Neural crest cell (in vitro differentiated cells): ENCODE measurements at regions not wholly inside any gene's neighbourhood (a gene's known extent, or its start where the extent isn't known, plus 50 kb on each side); places are given as distances from the start of the nearest gene placed in this dataset.

Experiments
- DNase-seq: peaks from one replicate; pipeline ENCODE4 v3.0.0; 2021; ENCODE audit warnings: low read depth, mixed read lengths, low spot score
- H3K27ac Mint-ChIP-seq: one replicate; pipeline ENCODE4 v1.8.0; 2021; ENCODE audit warnings: mild to moderate bottlenecking, mixed read lengths; ENCODE audit not compliant: unreplicated experiment
- H3K27me3 Mint-ChIP-seq: 2 replicates; pipeline ENCODE4 v1.8.0; 2021; ENCODE audit warnings: low read depth, mild to moderate bottlenecking, mixed read lengths
- H3K36me3 Mint-ChIP-seq: 2 replicates; pipeline ENCODE4 v1.8.0; 2021; ENCODE audit warnings: low read depth, mild to moderate bottlenecking, mixed read lengths
- H3K4me1 Mint-ChIP-seq: 2 replicates; pipeline ENCODE4 v1.8.0; 2021; ENCODE audit warnings: mixed read lengths
- H3K4me3 Mint-ChIP-seq: one replicate; pipeline ENCODE4 v1.8.0; 2021; ENCODE audit warnings: mild to moderate bottlenecking, mixed read lengths
- H3K9me3 Mint-ChIP-seq: 2 replicates; pipeline ENCODE4 v1.8.0; 2021; ENCODE audit warnings: mixed read lengths
- TF ChIP-seq, protein P1 (sequence below): fragments of 200-600 bp; sonication (generic); conservative IDR thresholded peaks from 2 replicates; pipeline ENCODE4 v1.5.0; 2021; ENCODE audit warnings: antibody characterized with exemption, mild to moderate bottlenecking

GRCh38 chr7:136086712-136087111 is 109.6 kb upstream of the MTPN start:
- peak overlapping the region; percentile 16 for H3K4me3 Mint-ChIP-seq
- DNase-seq, result no peak
- TF ChIP-seq, protein P1, sequence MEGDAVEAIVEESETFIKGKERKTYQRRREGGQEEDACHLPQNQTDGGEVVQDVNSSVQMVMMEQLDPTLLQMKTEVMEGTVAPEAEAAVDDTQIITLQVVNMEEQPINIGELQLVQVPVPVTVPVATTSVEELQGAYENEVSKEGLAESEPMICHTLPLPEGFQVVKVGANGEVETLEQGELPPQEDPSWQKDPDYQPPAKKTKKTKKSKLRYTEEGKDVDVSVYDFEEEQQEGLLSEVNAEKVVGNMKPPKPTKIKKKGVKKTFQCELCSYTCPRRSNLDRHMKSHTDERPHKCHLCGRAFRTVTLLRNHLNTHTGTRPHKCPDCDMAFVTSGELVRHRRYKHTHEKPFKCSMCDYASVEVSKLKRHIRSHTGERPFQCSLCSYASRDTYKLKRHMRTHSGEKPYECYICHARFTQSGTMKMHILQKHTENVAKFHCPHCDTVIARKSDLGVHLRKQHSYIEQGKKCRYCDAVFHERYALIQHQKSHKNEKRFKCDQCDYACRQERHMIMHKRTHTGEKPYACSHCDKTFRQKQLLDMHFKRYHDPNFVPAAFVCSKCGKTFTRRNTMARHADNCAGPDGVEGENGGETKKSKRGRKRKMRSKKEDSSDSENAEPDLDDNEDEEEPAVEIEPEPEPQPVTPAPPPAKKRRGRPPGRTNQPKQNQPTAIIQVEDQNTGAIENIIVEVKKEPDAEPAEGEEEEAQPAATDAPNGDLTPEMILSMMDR, result no peak
- H3K4me1 Mint-ChIP-seq, result peaks cover 5% of the 10 kb centered on the region
- H3K36me3 Mint-ChIP-seq, result no peaks in the 10 kb centered on the region
- peaks cover 3% of the 10 kb centered on the region for H3K9me3 Mint-ChIP-seq
- no peaks in the 10 kb centered on the region for H3K27me3 Mint-ChIP-seq
- peak overlapping the region; percentile 76 for H3K27ac Mint-ChIP-seq

GRCh38 chr7:136079934-136080333 is 102.8 kb upstream of the MTPN start:
- Mint-ChIP-seq H3K4me3 (no peak overlapping the region), H3K9me3 (peaks cover 3% of the 10 kb centered on the region), H3K27ac (no peak overlapping the region), H3K4me1 (peaks cover 2% of the 10 kb centered on the region), H3K36me3 (no peaks in the 10 kb centered on the region), H3K27me3 (no peaks in the 10 kb centered on the region)
- TF ChIP-seq, protein P1, result no peak
- DNase-seq, result no peak

DNA sequence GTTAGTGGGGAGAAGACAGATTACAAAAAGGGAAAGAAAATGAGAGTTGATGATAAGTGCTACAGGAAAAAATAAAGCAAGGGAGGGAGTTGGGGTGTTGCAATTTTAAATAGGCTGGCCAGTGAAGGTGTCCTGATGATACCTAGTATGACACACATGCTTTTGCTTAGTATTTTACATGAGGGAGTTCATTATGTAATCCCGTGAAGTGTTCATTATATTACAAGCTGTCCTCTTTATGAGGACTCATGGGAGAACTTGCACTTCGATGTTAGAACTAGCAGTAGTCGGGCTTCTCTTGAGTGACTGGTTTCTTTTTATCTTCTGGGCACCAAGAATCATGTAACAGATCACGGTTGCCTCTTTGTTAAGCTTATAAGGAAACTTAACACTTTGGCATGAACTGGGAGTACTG is 102.3 kb upstream of the MTPN start:
- DNase-seq, result no peak

DNA sequence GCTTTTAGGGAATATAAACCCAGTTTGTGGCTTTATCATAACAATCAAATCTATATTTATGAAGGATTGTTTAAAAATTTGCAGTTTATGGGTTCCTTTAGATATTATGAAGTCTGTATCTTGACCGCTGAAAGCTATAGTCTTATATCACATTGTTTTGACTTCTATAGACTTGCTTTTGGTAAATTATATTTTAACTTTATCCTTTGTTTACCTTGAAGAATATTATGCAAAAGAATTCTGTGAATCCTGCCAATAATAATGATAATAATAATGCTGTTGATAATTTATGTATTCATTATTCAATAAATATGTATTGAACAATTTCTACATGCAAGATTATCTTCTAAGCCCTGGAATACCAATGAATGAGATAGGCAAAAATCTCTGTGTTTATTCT is 101.9 kb upstream of the MTPN start:
- TF ChIP-seq, protein P1, result no peak
- peaks cover 4% of the 10 kb centered on the region for H3K4me1 Mint-ChIP-seq
- DNase-seq, result no peak
- no peaks in the 10 kb centered on the region for H3K36me3 Mint-ChIP-seq
- H3K27me3 Mint-ChIP-seq, result no peaks in the 10 kb centered on the region
- no peak overlapping the region for H3K4me3 Mint-ChIP-seq
- H3K27ac Mint-ChIP-seq, result no peak overlapping the region
- no peaks in the 10 kb centered on the region for H3K9me3 Mint-ChIP-seq

More for the DNA sequence above, 102.3 kb upstream of the MTPN start:
- Mint-ChIP-seq H3K27ac (no peak overlapping the region), H3K36me3 (no peaks in the 10 kb centered on the region), H3K27me3 (no peaks in the 10 kb centered on the region), H3K9me3 (peaks cover 3% of the 10 kb centered on the region), H3K4me3 (no peak overlapping the region), H3K4me1 (peaks cover 4% of the 10 kb centered on the region)
- TF ChIP-seq, protein P1, result no peak

GRCh38 chr7:136078630-136079029 is 101.5 kb upstream of the MTPN start:
- no peaks in the 10 kb centered on the region for H3K27me3 Mint-ChIP-seq
- no peak overlapping the region for H3K27ac Mint-ChIP-seq
- no peak for DNase-seq
- no peak overlapping the region for H3K4me3 Mint-ChIP-seq
- peaks cover 4% of the 10 kb centered on the region for H3K4me1 Mint-ChIP-seq
- H3K36me3 Mint-ChIP-seq, result no peaks in the 10 kb centered on the region
- TF ChIP-seq, protein P1, result no peak
- H3K9me3 Mint-ChIP-seq, result no peaks in the 10 kb centered on the region

DNA sequence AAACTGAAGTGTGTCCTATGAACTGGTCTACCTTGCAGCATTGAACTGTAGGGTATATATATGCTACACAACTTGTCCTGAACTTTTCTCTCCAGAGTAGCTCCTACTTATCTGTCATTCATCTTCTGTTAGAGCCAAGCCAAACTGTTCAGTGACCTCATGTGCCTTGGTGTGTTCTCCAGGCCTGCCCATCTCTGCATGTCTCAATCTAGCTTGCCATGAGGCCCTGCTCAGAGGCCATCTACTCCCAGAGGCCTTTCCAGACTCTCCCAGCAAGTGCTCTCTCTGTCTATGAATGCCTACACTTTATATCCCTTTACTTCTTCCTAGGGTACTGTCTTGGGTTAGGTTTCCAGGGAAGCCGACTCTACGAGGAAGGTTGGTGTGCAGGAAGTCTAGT is 99.8 kb upstream of the MTPN start:
- H3K27ac Mint-ChIP-seq, result no peak overlapping the region
- TF ChIP-seq, protein P1, result no peak
- no peaks in the 10 kb centered on the region for H3K9me3 Mint-ChIP-seq
- no peak overlapping the region for H3K4me3 Mint-ChIP-seq
- no peaks in the 10 kb centered on the region for H3K27me3 Mint-ChIP-seq
- H3K4me1 Mint-ChIP-seq, result peaks cover 4% of the 10 kb centered on the region
- no peak for DNase-seq
- no peaks in the 10 kb centered on the region for H3K36me3 Mint-ChIP-seq
